ENCODE measurements at regions not wholly inside any gene's neighbourhood (a gene's known extent, or its start where the extent isn't known, plus 50 kb on each side); places are given as distances from the start of the nearest gene placed in this dataset.

DNA sequence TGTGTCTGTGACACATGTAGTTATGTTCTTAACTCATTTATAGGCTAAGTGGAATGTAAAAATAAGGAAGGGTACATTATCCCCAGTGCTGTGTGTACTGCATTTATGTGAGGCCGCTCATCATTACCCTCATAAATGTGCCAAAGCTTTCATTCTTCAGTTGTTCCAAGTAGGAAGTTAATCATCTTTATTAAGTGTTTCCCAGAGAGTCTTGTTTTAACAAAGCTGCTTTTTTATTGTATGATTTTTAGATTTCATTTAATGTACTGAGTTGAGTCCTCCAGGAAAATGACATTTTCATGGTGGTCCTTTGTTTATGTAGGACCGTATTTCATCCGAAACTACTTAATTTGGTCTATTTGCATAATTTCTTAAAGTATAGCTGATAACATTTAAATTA, 379.8 kb downstream of the DLEU7 start:
- peaks cover 3% of the 10 kb centered on the region for H3K4me1 Mint-ChIP-seq (ENCODE audit: insufficient read depth, unreplicated experiment)
- TF ChIP-seq, protein P1, sequence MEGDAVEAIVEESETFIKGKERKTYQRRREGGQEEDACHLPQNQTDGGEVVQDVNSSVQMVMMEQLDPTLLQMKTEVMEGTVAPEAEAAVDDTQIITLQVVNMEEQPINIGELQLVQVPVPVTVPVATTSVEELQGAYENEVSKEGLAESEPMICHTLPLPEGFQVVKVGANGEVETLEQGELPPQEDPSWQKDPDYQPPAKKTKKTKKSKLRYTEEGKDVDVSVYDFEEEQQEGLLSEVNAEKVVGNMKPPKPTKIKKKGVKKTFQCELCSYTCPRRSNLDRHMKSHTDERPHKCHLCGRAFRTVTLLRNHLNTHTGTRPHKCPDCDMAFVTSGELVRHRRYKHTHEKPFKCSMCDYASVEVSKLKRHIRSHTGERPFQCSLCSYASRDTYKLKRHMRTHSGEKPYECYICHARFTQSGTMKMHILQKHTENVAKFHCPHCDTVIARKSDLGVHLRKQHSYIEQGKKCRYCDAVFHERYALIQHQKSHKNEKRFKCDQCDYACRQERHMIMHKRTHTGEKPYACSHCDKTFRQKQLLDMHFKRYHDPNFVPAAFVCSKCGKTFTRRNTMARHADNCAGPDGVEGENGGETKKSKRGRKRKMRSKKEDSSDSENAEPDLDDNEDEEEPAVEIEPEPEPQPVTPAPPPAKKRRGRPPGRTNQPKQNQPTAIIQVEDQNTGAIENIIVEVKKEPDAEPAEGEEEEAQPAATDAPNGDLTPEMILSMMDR (IDR thresholded peaks at IDR 0.05; ENCODE audit: unreplicated experiment), result no peak
- no peak overlapping the region for H3K4me3 Mint-ChIP-seq (ENCODE audit: unreplicated experiment)
- no TSS peak for BruUV-seq (replicated peaks)
- H3K27ac Mint-ChIP-seq (ENCODE audit: low read depth, unreplicated experiment), result no peak overlapping the region
- ChIA-PET POLR2A (no interaction called here), CTCF (interaction anchor here (0.8 kb wide), 1 partner anchor 8 kb away, joined by 3 read pairs; no protein-coding TSS in a partner anchor)
- no peak for DNase-seq (ENCODE audit: unreplicated experiment)
- no peaks in the 10 kb centered on the region for H3K36me3 Mint-ChIP-seq (ENCODE audit: insufficient read depth, unreplicated experiment)
- no peaks in the 10 kb centered on the region for H3K9me3 Mint-ChIP-seq (ENCODE audit: unreplicated experiment)
- intact Hi-C loops (cut with micrococcal nuclease), result no loop called here
- H3K27me3 Mint-ChIP-seq (ENCODE audit: insufficient read depth, unreplicated experiment), result no peaks in the 10 kb centered on the region

DNA sequence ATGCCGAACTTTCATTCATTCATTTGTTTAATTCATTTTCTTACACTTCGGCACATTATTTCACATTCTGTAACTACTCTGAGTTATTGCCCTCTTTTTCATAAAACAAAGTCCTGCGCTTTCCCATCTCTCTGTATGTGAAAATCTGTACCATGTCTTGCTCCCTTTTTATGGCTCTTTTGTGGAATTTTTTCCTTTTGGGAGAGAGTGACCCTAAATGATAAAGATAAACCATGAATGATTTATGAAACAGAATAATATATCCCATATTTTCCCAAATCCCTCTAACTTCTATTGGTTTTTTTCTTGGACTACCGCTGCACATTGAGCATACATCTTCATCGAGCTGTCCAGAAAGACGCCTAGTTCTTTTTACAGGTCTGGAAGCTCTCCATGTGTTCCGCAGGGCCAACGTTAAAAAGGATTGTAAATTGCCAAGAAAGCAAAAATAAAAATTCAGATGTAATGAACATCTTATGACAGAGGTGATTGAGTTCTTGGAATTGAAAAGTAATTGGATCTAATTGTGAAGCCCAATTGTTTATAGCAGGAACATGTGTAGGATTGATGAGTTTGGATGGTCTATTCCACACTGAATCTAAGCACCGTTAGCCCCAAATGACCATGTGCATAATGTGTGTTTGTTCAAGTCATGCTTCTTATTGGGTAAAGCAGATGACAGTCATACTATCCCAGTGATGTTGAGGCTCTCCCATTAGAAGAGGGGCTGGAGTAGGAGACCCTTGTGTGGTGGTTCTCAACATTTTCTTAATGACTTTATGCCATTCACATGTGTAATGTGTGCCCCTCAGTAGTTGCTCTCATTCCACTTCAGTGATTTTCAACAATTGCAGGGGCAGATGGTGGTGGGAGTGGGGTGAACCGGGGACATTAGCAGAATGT, 378.9 kb downstream of the DLEU7 start:
- no peak for DNase-seq (ENCODE audit: unreplicated experiment)
- H3K4me1 Mint-ChIP-seq (ENCODE audit: insufficient read depth, unreplicated experiment), result no peaks in the 10 kb centered on the region
- CTCF ChIA-PET, result interaction anchor here (0.7 to 0.8 kb wide), 3 partner anchors 9 to 583 kb away, joined by 3 read pairs; no protein-coding TSS in a partner anchor
- H3K4me3 Mint-ChIP-seq (ENCODE audit: unreplicated experiment), result no peak overlapping the region
- no peaks in the 10 kb centered on the region for H3K9me3 Mint-ChIP-seq (ENCODE audit: unreplicated experiment)
- POLR2A ChIA-PET, result interaction anchor here (0.7 to 1.6 kb wide), 3 partner anchors 12 to 85 kb away, joined by 3 read pairs; no protein-coding TSS in a partner anchor
- TF ChIP-seq, protein P1 (IDR thresholded peaks at IDR 0.05; ENCODE audit: unreplicated experiment), result no peak
- H3K27ac Mint-ChIP-seq (ENCODE audit: low read depth, unreplicated experiment), result no peak overlapping the region
- no peaks in the 10 kb centered on the region for H3K36me3 Mint-ChIP-seq (ENCODE audit: insufficient read depth, unreplicated experiment)
- no peaks in the 10 kb centered on the region for H3K27me3 Mint-ChIP-seq (ENCODE audit: insufficient read depth, unreplicated experiment)
- BruUV-seq (replicated peaks), result no TSS peak
- intact Hi-C loops (cut with micrococcal nuclease), result no loop called here

DNA sequence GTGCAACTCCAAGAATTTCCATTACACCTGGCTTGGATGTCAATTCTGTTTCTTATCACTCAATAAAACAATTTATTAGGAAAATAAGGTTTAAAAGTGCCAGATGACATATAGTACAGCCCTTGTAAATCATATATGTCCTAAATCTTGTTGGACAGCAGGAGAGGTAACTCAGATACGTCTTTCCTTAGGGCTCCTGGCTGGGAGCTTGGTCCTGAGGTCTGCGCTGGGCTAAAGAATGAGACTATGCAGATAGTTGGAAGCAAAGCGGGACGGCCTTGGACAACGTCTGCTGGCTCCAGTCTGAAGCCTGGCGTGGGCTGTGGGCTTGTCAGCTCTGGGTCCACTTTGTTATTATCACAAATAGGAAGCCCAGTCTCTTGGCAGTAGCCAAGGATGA, 377.0 kb downstream of the DLEU7 start:
- Mint-ChIP-seq H3K27ac (ENCODE audit: low read depth, unreplicated experiment) (no peak overlapping the region), H3K27me3 (ENCODE audit: insufficient read depth, unreplicated experiment) (no peaks in the 10 kb centered on the region), H3K4me3 (ENCODE audit: unreplicated experiment) (no peak overlapping the region), H3K9me3 (ENCODE audit: unreplicated experiment) (no peaks in the 10 kb centered on the region), H3K4me1 (ENCODE audit: insufficient read depth, unreplicated experiment) (no peaks in the 10 kb centered on the region), H3K36me3 (ENCODE audit: insufficient read depth, unreplicated experiment) (no peaks in the 10 kb centered on the region)
- no peak for DNase-seq (ENCODE audit: unreplicated experiment)
- intact Hi-C loops (cut with micrococcal nuclease), result no loop called here
- TF ChIP-seq, protein P1 (IDR thresholded peaks at IDR 0.05; ENCODE audit: unreplicated experiment), result no peak
- no TSS peak for BruUV-seq (replicated peaks)
- CTCF ChIA-PET, result no interaction called here
- POLR2A ChIA-PET, result interaction anchor here (1.6 kb wide), 1 partner anchor 13 kb away, joined by 3 read pairs; no protein-coding TSS in a partner anchor

DNA sequence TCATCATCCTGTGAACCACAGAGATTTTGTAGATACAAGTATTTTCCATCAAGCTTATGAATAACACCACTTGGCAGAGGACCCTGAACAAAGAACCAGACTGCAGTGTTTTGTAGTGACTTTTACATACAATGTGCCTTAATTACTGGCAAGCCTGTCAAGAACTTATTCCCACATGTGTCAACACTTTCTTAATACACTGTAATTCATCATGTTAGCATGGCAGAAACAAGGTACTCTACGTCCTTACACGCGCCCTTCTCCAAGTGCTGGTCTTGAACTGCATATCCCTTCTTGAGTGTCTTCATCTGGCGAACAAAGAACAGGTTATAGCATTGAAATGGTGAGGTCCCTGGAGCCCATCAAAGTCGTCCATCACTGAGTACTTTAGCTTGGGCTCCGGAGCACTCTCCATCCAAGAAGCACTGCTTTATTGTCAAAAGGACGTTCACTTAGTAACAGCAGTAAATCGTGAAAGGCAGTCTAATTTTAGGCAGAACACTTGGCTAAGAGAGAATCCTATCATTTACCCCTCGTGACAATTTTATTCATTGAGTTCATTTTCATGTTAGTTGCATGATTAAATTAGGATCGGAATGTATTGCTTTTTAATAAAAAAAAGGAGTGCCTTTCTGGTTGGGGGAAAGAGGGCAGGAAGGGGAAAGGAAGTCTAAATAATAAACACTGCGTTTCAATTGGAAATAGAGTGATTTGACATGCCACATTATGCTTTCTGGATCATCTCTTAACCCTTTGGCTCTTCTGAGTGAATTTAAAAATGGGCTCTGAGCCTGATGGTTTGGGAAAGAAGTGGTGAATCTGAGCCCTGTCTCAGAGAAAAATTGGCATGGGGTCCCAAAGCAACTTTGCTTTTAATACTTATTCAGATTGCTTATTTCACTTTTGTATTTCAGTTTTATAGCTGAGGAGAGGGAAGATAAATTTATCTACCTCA, 376.1 kb downstream of the DLEU7 start:
- Mint-ChIP-seq H3K4me1 (ENCODE audit: insufficient read depth, unreplicated experiment) (no peaks in the 10 kb centered on the region), H3K36me3 (ENCODE audit: insufficient read depth, unreplicated experiment) (no peaks in the 10 kb centered on the region), H3K27ac (ENCODE audit: low read depth, unreplicated experiment) (no peak overlapping the region), H3K27me3 (ENCODE audit: insufficient read depth, unreplicated experiment) (no peaks in the 10 kb centered on the region), H3K9me3 (ENCODE audit: unreplicated experiment) (no peaks in the 10 kb centered on the region), H3K4me3 (ENCODE audit: unreplicated experiment) (no peak overlapping the region)
- TF ChIP-seq, protein P1 (IDR thresholded peaks at IDR 0.05; ENCODE audit: unreplicated experiment), result no peak
- no TSS peak for BruUV-seq (replicated peaks)
- intact Hi-C loops (cut with micrococcal nuclease), result no loop called here
- no peak for DNase-seq (ENCODE audit: unreplicated experiment)
- ChIA-PET POLR2A (no interaction called here), CTCF (no interaction called here)
